ENCODE measurements at regions not wholly inside any gene's neighbourhood (a gene's known extent, or its start where the extent isn't known, plus 50 kb on each side); places are given as distances from the start of the nearest gene placed in this dataset.

GRCh38 chr14:43183916-43184315 lies 1323.2 kb downstream of the FSCB start:
- no peaks in the 10 kb centered on the region for H3K79me1 ChIP-seq (ENCODE audit: low read depth in 1 of 2, low read length in 2 of 2)
- no peak overlapping the region for H3K23ac ChIP-seq (ENCODE audit: low read depth, low read length)
- no peak overlapping the region for H2BK15ac ChIP-seq (ENCODE audit: low read depth, low read length)
- H2BK120ac ChIP-seq (ENCODE audit: low read depth, low read length): no peak overlapping the region
- no peak overlapping the region for H3K18ac ChIP-seq (ENCODE audit: low read depth, low read length)
- no peak overlapping the region for H2BK20ac ChIP-seq (ENCODE audit: low read depth, low read length)
- no peak overlapping the region for H2AK9ac ChIP-seq (replicated peaks; ENCODE audit: low read depth, low read length, poor library complexity)
- in situ Hi-C loops (cut with MboI; ENCODE audit: low sequenced_read_pairs): no loop called here
- H4K8ac ChIP-seq (ENCODE audit: low read depth in 2 of 2, low read length in 2 of 2): no peak overlapping the region
- H4K5ac ChIP-seq (ENCODE audit: low read depth, low read length): no peak overlapping the region
- no peaks in the 10 kb centered on the region for H4K20me1 ChIP-seq (ENCODE audit: insufficient read depth, low read length)
- H3K14ac ChIP-seq (replicated peaks; ENCODE audit: low read depth, low read length): no peak overlapping the region
- H3K9me1 ChIP-seq (ENCODE audit: insufficient read depth, low read length): no peaks in the 10 kb centered on the region
- no peak overlapping the region for H3K4ac ChIP-seq (ENCODE audit: low read depth, low read length)
- H3K4me2 ChIP-seq (ENCODE audit: low read depth, low read length): no peak overlapping the region
- ATAC-seq (ENCODE audit: low read depth) (no peak), DNase-seq (no peak)
- H3K27ac ChIP-seq (ENCODE audit: insufficient read depth, low read length): no peak overlapping the region
- BruUV-seq (replicated peaks): no TSS peak
- no peak overlapping the region for H3K56ac ChIP-seq (ENCODE audit: extremely low read depth, insufficient read depth, low read length)
- no CpG with 5 or more reads among the region's 3 CpGs for WGBS, 2 experiments (ENCODE audit: extremely low coverage in 2 of 2, insufficient read length in 1 of 2)
- no peaks in the 10 kb centered on the region for H3K36me3 ChIP-seq (ENCODE audit: control insufficient read depth, insufficient read depth, low read length)
- no peak for TF ChIP-seq POLR2A (IDR thresholded peaks at IDR 0.05; ENCODE audit: low read depth, low read length)
- TF ChIP-seq BHLHE40 (IDR thresholded peaks at IDR 0.05; ENCODE audit: low read depth, low read length): no peak
- H3K4me3 ChIP-seq (ENCODE audit: insufficient read depth, low read depth, low read length): no peak overlapping the region
- H3K9me3 ChIP-seq (ENCODE audit: control insufficient read depth, insufficient read depth, low read length): peaks cover 3% of the 10 kb centered on the region; the same call in 1 of the 2 replicates
- H3K27me3 ChIP-seq (ENCODE audit: control insufficient read depth, insufficient read depth, low read length): no peaks in the 10 kb centered on the region
- no peak overlapping the region for H2BK5ac ChIP-seq (ENCODE audit: low read depth, low read length, poor library complexity, severe bottlenecking)
- CTCF ChIA-PET: no interaction called here
- intact Hi-C loops (cut with micrococcal nuclease): no loop called here
- no peak overlapping the region for H2AK5ac ChIP-seq (ENCODE audit: low read depth, low read length)
- H2AFZ ChIP-seq (replicated peaks; ENCODE audit: low read length, poor library complexity): no peak overlapping the region
- POLR2A ChIA-PET (ENCODE audit: unreplicated experiment): no interaction called here
- H4K91ac ChIP-seq (ENCODE audit: insufficient read depth, low read depth, low read length): no peak overlapping the region
- no peak overlapping the region for H3K9ac ChIP-seq (ENCODE audit: low read depth, low read length)
- dilution Hi-C loops (cut with HindIII; ENCODE audit: low sequenced_read_pairs, unreplicated experiment): no loop called here
- H3K4me1 ChIP-seq (ENCODE audit: control insufficient read depth, insufficient read depth, low read length): no peaks in the 10 kb centered on the region
